Pulmonary artery endothelial cell (primary cell): ENCODE measurements at regions not wholly inside any gene's neighbourhood (a gene's known extent, or its start where the extent isn't known, plus 50 kb on each side); places are given as distances from the start of the nearest gene placed in this dataset.

ENCODE experiments used
- DNase-seq: peaks from one replicate; pipeline ENCODE4 v3.0.0-alpha.2; 2011; ENCODE audit warnings: low read depth, low spot score

DNA sequence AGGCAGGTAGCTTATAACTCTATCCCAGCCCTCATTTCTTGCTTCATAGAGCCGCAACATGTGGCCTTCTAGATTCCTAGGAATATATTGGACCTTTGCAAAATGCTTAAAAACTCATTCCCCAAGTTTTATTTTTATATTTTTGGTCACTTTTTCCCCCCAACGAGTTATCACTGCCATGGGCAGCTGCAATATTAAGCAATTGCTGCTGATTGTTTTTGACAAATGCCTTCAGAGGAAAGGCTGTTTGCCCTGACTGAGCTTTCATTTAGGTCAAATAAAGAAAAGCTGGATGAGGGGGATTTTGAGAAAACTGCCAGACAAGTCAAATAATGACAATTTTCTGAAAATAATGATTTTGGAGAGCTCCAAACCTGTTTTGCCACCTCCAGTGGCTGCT lies 976.9 kb upstream of the MBL2 start:
- DNase-seq, result no peak

DNA sequence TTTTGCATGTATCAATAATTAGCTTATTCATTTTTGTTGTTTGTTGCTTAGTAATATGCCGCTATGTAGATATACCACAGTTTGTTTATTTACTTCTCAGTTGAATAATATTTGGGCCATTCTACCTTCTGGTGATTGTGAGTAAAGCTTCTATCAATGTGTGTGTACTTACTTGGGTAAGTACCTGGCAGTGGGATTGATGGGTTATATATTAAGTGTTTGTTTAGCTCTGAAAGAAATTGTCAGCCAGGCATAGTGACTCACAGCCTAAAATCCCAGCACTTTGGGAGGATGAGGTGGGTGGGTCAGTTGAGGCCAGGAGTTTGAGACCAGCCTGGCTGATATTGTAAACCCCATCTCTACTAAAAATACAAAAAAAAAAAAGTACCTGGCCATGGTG lies 975.7 kb upstream of the MBL2 start:
- DNase-seq, result no peak

DNA sequence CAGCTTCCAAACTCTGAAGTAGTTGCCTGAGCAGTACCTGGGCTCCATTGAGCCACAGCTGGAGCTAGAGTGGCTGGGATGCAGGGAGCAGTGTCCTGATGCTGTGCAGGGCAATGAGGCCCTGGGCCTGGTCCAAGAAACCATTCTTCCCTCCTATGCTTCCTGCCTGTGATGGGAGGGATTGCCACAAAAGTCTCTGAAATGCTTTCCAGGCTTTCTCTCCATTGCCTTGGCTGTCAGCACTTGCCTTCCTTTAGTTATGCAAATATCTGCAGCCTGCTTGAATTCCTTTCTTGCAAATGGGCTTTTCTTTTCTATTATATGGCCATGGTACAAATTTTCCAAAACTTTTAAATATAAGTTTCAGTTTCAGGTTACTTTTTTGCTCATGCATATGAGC lies 972.2 kb upstream of the MBL2 start:
- DNase-seq, result no peak

DNA sequence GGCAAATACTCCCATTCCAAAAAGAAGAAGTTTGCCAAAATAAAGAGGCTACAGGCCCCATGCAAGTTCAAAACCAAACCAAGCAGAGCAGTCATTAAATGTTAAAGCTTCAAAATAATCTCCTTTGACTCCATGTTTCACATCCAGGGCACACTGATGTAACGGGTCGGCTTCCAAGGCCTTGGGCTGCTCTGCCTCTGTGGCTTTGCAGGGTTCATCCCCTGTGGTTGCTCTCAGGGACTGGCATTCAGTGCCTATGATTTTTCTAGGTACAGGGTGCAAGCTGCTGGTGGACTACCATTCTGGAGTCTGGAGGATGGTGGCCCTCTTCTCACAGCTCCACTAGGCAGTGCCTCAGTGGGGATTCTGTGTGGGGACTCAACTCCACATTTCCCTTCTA lies 971.6 kb upstream of the MBL2 start:
- no peak for DNase-seq

DNA sequence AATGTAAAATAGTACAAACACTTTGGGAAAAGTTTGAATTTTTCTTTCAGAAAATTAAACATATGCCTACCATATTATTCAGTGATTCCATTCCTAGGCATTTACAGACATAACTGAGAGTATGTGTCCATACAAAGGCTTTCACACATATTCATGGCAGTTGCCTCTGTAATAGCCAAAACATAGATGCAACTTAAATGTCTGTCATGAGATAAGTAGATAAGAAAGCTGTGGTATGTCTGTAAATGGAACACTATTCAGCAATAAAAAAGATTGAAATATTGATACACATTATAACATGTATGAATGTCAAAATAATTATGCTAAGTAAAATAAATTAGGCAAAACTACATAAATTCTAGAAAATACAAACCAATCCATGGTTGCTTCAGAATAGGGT lies 964.5 kb upstream of the MBL2 start:
- DNase-seq, result no peak

DNA sequence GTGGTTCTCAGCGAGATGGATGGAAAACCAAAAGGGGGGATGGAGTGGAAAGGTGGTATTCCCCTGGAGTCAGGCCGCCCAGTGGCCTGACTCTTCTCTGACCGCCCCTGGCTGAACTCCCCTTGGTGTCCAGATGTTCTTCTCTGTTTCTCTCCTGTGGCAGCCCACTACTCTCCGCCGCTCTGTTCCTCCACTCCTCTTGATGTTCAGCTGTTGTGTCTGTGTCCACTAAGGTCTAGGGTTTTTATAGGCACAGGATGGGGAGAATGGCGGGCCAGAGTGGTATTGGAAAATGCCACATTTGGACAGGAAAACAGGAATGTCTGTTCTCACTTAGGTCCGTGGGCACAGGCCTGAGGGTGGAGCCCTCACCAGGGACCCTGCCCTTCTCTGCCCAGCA lies 954.3 kb upstream of the MBL2 start:
- DNase-seq, result no peak

DNA sequence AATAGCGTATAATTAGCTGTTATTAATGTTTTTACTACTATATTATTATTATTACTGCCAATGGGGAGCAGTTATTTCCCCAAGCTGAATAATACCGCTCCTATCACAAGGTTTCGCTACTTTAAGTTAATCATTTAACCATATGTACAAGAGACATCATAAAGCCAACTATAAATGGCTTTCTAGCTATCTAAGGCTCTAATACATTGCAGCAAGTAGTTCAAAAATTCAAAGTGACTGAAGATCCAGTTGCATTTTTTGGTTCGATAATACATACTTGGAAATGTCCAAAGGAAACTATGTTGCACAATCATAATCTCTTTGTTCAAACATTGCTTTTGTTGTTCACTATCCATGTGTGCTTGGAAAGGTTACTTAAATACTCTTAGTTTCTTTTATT lies 952.0 kb upstream of the MBL2 start:
- DNase-seq, result no peak

DNA sequence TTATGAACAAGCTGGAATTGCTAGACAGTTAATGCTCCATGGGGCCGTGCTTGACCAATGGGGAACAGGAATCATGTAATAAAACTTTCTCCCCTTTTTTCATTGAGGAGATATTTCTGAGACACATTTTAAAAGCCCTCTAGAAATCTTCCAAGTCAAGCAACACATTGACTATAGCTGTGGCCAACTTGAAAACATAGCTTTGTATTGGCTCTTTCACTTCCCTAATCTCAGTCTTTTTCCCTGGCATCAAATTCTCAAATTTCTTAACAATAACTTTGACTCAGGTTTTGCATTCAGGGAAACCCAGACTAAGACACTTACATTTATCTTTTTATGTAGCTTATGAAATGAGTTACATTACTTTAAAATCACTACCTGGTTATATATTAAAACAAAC lies 947.1 kb upstream of the MBL2 start:
- no peak for DNase-seq

DNA sequence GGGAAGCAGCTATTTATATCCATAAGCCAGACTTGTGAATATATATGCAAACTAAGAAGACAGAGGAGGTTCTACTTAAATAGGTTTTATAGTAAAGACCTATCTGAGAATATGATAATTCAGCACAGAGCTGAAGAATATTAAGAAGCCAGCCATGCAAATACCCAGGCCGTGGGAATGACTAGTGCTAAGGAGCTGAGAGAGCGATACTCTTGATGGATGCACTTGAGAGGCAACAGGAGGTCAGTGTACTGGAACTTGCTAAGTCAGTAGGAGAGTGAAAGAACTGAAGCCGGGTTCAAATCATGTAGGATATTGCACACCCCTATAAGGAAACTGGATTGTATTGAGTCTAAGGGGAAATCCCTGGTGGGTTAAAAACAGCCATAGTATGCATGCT lies 943.6 kb upstream of the MBL2 start:
- no peak for DNase-seq

DNA sequence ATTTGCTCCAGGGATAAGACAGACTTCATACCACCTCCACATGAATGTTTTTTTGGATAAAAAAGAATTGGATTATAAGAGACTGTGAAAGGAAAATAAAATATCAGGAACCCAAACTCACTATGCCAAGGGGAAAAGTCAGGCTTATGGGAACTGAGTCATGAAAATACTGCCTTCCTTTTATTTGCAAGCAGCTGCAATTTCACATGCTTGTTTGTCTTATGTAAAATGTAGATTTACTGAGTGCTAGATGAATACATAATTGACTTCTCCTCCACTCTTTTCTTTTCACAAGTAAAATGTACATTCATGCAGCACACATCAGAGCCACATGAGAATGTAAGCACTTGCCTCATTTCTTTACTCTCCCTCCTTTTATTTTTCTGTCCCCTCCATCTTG lies 940.8 kb upstream of the MBL2 start:
- no peak for DNase-seq

DNA sequence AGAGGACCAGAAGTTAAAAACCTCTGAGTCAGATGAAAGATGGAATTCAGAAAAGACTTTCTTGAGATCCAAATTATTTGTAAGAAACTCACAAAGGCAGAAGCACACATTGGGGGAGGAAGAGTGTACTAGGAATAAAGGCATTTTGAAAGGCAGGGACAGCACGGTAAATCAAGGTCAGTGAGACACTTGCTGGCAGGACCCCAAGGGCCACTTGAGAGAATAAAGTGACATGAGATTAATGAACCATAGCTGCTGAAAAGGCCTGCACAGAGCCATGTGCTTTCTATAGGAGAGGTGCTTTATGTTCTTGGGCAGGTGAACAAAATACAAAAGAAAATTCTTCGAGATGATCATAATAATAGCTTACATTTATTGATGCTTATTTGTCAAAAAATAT lies 929.9 kb upstream of the MBL2 start:
- DNase-seq, result no peak

DNA sequence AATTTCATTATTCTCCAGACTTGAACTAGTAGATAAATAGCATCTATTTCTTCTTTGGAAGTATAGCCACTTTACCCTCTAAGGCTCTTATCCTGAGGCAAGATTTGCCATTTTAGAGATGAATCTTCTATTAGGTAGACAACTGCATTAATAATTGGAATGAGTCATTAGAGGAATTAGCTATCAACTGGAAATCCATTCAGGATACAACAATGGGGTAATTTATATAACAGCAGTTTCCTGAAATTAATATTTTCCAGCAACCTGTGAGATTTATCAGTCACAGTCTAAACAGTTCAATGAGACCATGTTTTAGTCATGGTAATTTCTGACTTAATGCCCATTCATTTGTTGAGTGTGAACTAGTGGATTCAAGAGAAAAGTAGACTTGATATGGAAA lies 928.6 kb upstream of the MBL2 start:
- DNase-seq, result no peak

DNA sequence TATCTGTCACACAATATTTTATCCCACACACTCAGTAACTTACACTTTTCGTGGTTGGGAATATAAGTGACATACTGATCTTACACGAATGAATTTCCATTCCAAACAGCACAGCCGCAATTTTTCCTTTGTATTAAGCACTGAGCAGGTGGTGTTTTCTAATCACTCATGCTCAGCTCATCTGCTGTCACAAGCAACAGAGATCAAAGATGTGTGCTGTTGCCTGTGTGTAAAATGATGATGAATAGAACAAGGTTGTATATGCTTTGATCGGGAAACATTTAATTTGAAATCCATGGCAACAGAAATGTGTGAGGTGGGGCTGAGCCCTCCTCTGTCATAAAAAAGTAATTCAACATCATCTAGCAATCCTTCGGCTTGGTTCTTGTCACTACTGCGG lies 927.7 kb upstream of the MBL2 start:
- DNase-seq, result no peak

DNA sequence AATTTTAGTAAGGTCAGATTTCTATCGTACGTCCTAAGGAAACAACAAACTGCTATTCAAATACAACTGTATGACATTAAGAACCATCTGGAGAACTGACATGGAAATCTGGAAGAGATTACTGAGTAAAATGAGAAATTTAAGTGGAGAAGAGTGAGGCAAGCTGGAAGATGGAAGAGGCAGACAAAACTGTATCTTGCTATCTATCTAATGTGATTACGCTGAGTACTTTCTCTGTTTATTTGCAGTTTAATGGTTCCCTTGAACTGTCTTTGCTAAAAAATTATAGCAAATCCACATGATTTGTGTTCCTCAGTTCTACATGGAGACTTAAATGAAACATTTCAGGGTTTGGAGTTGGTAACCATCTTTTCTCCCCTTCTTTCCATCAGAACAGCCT lies 927.1 kb upstream of the MBL2 start:
- no peak for DNase-seq

DNA sequence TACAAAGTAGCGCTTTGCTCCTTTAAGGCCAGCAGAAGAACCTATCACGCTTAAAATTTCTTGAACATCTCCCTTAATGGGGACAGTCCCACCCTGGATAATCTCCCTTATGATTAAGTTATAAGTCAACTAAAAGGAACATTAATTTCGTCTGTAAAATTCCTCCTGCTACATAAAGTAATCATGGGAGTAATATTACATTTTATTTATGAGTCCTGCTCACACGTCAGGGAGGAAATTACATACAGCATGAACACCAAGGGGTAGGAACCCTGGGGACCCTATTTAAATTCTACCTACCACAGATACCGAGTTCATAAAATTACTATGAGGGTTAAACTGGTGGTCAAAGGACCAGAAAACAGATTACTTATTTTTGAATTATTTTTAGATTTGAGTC lies 926.6 kb upstream of the MBL2 start:
- no peak for DNase-seq

DNA sequence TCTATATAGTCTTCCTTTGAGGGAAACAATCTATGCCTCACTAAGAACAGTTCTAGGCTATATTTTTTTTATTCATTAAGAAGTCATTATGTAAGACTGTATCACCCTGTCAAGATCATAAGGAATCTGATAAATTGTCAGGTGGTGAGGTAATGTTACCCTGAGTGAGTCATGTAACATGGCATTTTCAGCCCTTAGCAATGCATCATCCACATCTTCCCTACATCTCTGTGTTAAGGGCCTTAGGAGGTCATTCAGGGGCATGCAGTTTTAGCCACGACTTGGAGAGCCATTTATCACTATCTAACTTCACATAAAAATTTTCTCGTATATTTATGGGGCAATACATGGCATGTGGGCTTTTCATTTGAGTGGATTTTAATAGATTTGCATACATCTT lies 924.5 kb upstream of the MBL2 start:
- DNase-seq, result no peak

DNA sequence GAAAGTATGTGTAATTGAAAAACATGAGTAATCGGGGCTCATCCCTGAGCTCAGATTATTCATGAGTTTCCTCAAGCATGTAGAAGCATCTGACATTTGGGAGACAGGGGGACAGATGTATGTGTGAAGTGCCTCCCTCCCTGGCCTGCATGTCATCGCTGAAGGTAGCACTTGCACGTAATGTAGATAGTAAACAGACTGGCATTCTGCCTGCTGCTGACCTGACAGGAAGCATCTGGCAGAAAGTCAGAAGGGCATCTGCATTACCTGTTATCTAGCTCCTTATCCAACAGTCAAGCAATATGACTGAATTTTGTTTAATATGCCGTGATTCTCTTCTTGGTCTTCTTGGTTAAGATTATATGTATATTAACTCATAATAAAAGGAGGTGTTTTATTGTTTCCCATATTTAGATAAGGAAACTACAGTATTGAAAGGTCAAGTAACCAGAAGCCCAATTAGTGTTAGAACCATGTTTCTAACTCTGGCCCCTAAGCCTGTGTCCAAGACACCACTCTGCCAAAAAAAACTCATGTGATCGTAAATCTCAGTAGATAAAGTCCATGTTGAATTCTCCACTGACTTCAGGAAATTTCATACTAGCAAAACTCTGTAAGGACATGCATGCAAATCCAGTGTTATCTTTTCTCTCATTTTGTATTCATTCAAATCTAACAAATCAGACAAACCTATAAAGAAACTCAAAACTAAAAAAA lies 918.1 kb upstream of the MBL2 start:
- DNase-seq, result no peak

DNA sequence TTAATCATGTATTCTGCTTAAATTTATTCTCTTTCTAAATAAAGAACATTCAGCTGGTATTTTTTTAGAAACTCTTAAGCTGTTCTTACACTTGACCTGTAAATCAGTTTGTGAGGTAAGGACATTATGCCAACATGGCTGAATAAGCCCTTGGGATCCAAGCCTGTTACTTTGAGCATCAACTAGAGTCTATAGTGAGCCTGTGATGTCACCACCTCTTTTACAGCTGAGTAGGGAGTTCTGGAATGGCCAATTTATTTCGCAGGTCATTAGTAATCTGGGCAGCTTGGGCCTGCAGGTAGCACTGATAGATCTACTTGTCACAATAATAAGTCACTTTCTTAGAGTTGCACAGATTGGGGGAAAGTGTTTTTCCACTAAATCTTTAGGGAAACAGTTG lies 915.2 kb upstream of the MBL2 start:
- DNase-seq, result no peak

DNA sequence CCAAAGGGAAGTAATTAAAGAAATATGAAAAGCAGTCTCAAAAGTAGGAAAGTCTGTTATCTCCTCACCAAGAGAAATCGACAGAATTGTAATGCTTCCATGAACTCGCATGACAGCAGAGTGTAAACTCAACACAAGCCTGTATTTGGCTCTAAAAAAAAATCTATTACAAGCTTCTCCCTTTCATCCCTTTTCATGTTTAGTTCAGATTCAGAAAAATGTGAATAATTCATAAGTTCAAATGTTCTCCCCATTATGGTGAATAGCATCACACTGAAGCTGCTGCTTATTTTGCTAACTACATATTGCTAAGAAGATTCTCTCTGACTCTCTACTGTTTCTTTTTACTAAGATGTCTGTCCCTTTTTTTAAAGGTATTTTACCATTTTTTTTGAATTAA lies 910.3 kb upstream of the MBL2 start:
- no peak for DNase-seq

DNA sequence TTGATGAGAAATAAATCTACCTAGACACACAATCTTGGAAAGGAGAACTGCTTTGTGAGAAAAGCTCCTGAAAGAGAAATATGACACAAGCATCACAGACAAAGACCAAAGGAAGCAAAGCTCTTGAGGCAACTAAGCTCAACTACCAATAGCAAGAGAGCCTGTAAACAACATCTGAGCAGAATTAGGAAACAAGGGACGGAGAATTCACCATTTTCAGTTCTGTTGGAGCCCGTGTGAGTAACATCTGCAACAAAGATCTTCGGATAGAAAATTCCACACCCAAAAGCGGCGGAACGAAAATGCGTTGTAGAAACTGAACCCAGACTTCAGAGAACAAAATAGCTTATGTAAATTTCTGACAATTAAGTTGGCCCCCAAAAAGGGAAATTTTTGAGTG lies 909.9 kb upstream of the MBL2 start:
- no peak for DNase-seq

DNA sequence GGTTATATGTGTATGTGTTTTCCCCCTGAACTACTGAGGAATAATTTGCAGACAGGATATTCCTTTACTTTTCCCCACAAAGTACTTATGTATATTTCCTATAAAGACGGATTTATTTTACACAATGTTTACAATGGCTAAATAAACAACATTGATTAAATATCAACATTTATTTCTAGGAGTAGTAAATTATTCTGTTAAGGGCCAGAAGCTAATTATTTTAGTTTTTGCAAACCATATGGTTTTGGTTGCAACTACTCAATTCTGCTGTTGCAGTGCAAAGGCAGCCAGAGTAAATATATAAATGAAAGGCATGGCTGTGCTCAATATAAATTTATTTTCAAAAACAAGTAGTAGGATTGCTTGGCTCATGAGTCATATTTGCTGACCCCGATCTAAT lies 907.1 kb upstream of the MBL2 start:
- no peak for DNase-seq

DNA sequence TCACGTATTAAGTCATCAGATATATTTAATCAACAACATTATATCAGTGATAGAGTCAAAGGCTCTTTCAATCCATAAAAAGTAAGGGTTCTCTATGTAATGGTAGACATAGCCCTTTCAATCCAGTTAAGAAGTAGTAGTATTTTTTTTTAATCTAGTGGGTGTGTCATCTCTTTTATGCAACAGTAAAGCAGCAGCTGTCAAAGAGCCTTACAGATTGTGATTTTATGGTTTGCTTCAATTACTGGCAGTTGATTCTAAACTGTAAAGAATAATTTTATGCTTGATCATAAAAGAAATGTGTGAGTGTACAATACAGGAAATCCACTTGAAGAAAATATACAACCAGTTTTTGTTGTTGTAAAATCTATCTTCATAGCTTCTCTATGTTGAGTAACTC lies 902.6 kb upstream of the MBL2 start:
- DNase-seq, result no peak

DNA sequence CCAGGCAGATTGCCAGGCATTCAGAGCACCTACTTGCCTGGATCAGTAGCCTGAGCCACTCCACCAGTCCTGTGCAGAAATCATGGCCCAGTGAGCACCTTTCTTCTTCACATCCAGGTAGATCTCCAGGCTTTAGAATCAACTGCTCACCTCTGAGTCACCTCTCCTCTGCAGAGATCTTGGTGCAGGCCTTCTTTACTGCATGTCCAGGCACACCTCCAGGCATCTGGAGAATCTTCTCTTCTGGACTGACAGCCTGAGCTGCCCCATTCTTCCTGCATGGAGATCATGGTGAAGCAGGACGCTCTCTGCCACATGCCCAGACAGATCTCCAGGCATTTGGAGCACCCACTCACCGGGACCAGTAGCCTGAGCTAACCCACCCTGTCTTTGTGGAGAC lies 894.5 kb upstream of the MBL2 start:
- DNase-seq, result no peak

DNA sequence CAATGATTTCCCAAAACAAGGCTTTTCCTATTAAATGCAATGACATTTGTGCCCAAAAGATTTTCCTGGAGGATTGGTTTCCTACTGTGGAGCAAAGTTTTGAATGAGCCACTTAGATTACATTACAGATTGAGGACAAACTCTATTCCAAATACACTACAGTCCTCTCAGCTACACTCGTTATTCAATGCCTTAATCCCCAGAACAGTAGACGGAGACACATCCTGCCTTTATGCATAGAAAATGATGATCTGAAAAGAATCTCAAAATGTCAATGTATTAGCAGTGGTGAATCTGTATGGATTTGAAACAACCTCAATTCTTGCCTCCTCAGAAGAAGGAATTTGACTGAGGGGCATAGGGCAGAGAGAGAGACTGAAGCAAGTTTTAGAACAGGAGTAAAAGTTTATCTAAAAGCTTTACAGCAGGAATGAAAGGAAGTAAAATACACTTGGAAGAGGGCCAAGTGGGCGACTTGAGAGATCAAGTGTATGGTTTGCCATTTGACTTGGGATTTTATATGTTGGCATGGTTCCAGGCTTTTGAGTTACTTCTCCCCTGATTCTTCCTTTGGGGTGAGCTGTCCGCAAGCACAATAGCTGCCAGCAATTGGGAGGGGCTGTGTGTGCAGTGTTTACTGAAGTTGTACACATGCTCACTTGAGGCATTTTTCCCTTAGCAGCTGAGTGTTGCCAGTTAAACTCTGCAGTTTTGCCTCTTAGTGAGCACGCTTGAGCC lies 891.9 kb upstream of the MBL2 start:
- no peak for DNase-seq
